ENCODE measurements at regions not wholly inside any gene's neighbourhood (a gene's known extent, or its start where the extent isn't known, plus 50 kb on each side); places are given as distances from the start of the nearest gene placed in this dataset.
"Not testable (repeated sequence)": the region's sequence is repeated elsewhere in the genome, so short reads cannot be mapped to it uniquely, and the experiment has no call there.

- no peak overlapping the region for H3K4ac ChIP-seq (ENCODE audit: low read depth in 1 of 2, low read length in 2 of 2)
- WGBS: 38% methylated on average over 2 of the region's 2 CpGs
- H3K27me3 ChIP-seq (ENCODE audit: control insufficient read depth in 1 of 2, insufficient read depth in 1 of 2, low read length in 2 of 2): no peaks in the 10 kb centered on the region
- no peak overlapping the region for H4K8ac ChIP-seq (ENCODE audit: low read length)
- H3K4me1 ChIP-seq (ENCODE audit: control insufficient read depth, insufficient read depth, low read depth, low read length): no peaks in the 10 kb centered on the region
- no peak overlapping the region for H2BK12ac ChIP-seq (ENCODE audit: low read length in 2 of 2)
- no peak overlapping the region for H3K4me3 ChIP-seq (ENCODE audit: insufficient read depth in 1 of 2, low read depth in 1 of 2, low read length in 2 of 2)
- H2BK5ac ChIP-seq (ENCODE audit: low read depth, low read length, poor library complexity, severe bottlenecking): no peak overlapping the region
- H4K91ac ChIP-seq (ENCODE audit: low read length): no peak overlapping the region
- no peak overlapping the region for H2BK120ac ChIP-seq (ENCODE audit: low read depth, low read length)
- no peaks in the 10 kb centered on the region for H3K79me1 ChIP-seq (replicated peaks; ENCODE audit: low read length, poor library complexity, severe bottlenecking)
- H3K4me2 ChIP-seq (ENCODE audit: low read length, poor library complexity, severe bottlenecking): no peak overlapping the region
- peak; percentile 34 for DNase-seq
- no peaks in the 10 kb centered on the region for H3K36me3 ChIP-seq (ENCODE audit: control insufficient read depth in 1 of 2, insufficient read depth in 2 of 2, low read depth in 1 of 2, low read length in 2 of 2)
- H2BK15ac ChIP-seq (ENCODE audit: low read depth, poor library complexity, severe bottlenecking): no peak overlapping the region
- H3K27ac ChIP-seq (ENCODE audit: low read length, poor library complexity, severe bottlenecking): no peak overlapping the region
- no peak overlapping the region for H3K23ac ChIP-seq (ENCODE audit: low read length in 2 of 2)
- H2AFZ ChIP-seq (ENCODE audit: low read depth, low read length): no peak overlapping the region
- H3K9me3 ChIP-seq (ENCODE audit: control insufficient read depth, low read length): no peaks in the 10 kb centered on the region
- H3K9ac ChIP-seq (ENCODE audit: low read length): no peak overlapping the region
- no peak overlapping the region for H2AK5ac ChIP-seq (ENCODE audit: low read length, severe bottlenecking)
- H3K14ac ChIP-seq (ENCODE audit: low read length in 2 of 2): no peak overlapping the region
- H3K18ac ChIP-seq (ENCODE audit: low read depth in 1 of 2, low read length in 2 of 2): peak overlapping the region in 1 of 2 experiments; percentile 57
These were observed 1261.1 kb downstream of the ROBO1 start for GRCh38 chr3:78506581-78507195.

GRCh38 chr3:78507196-78507984 lies 1260.4 kb downstream of the ROBO1 start:
- H3K9me3 ChIP-seq (ENCODE audit: control insufficient read depth, low read length): no peaks in the 10 kb centered on the region
- WGBS: 25% methylated on average over 4 of the region's 6 CpGs

GRCh38 chr3:78511840-78512239 lies 1256.0 kb downstream of the ROBO1 start:
- H2AK5ac ChIP-seq (ENCODE audit: low read length, severe bottlenecking): no peak overlapping the region
- H3K9ac ChIP-seq (ENCODE audit: low read length): no peak overlapping the region
- no peak overlapping the region for H3K14ac ChIP-seq (ENCODE audit: low read length in 2 of 2)
- WGBS: 74% methylated on average over 2 of the region's 2 CpGs
- H3K4me3 ChIP-seq (ENCODE audit: insufficient read depth in 1 of 2, low read depth in 1 of 2, low read length in 2 of 2): no peak overlapping the region
- no peak overlapping the region for H3K23ac ChIP-seq (ENCODE audit: low read length in 2 of 2)
- H4K91ac ChIP-seq (ENCODE audit: low read length): no peak overlapping the region
- H3K9me3 ChIP-seq (ENCODE audit: control insufficient read depth, low read length): no peaks in the 10 kb centered on the region
- H2BK5ac ChIP-seq (ENCODE audit: low read depth, low read length, poor library complexity, severe bottlenecking): no peak overlapping the region
- no peaks in the 10 kb centered on the region for H3K79me1 ChIP-seq (replicated peaks; ENCODE audit: low read length, poor library complexity, severe bottlenecking)
- H3K18ac ChIP-seq (ENCODE audit: low read depth in 1 of 2, low read length in 2 of 2): no peak overlapping the region
- H3K4ac ChIP-seq (ENCODE audit: low read depth in 1 of 2, low read length in 2 of 2): no peak overlapping the region
- no peaks in the 10 kb centered on the region for H3K36me3 ChIP-seq (ENCODE audit: control insufficient read depth in 1 of 2, insufficient read depth in 2 of 2, low read depth in 1 of 2, low read length in 2 of 2)
- H2BK120ac ChIP-seq (ENCODE audit: low read depth, low read length): no peak overlapping the region
- H4K8ac ChIP-seq (ENCODE audit: low read length): no peak overlapping the region
- no peak for DNase-seq
- H2BK12ac ChIP-seq (ENCODE audit: low read length in 2 of 2): no peak overlapping the region
- H3K4me1 ChIP-seq (ENCODE audit: control insufficient read depth, insufficient read depth, low read depth, low read length): no peaks in the 10 kb centered on the region
- H2BK15ac ChIP-seq (ENCODE audit: low read depth, poor library complexity, severe bottlenecking): no peak overlapping the region
- no peak overlapping the region for H3K27ac ChIP-seq (ENCODE audit: low read length, poor library complexity, severe bottlenecking)
- no peak overlapping the region for H3K4me2 ChIP-seq (ENCODE audit: low read length, poor library complexity, severe bottlenecking)
- no peaks in the 10 kb centered on the region for H3K27me3 ChIP-seq (ENCODE audit: control insufficient read depth in 1 of 2, insufficient read depth in 1 of 2, low read length in 2 of 2)
- H2AFZ ChIP-seq (ENCODE audit: low read depth, low read length): no peak overlapping the region

More at GRCh38 chr3:78507196-78507984, 1260.4 kb downstream of the ROBO1 start:
- Histone ChIP-seq H4K91ac (ENCODE audit: low read length) (no peak overlapping the region), H2BK12ac (ENCODE audit: low read length in 2 of 2) (no peak overlapping the region), H2AFZ (ENCODE audit: low read depth, low read length) (no peak overlapping the region), H2BK120ac (ENCODE audit: low read depth, low read length) (no peak overlapping the region), H3K4me3 (ENCODE audit: insufficient read depth in 1 of 2, low read depth in 1 of 2, low read length in 2 of 2) (no peak overlapping the region), H2BK15ac (ENCODE audit: low read depth, poor library complexity, severe bottlenecking) (no peak overlapping the region), H3K18ac (ENCODE audit: low read depth in 1 of 2, low read length in 2 of 2) (peak overlapping the region in 1 of 2 experiments; percentile 57), H2BK5ac (ENCODE audit: low read depth, low read length, poor library complexity, severe bottlenecking) (no peak overlapping the region), H3K27me3 (ENCODE audit: control insufficient read depth in 1 of 2, insufficient read depth in 1 of 2, low read length in 2 of 2) (no peaks in the 10 kb centered on the region), H3K36me3 (ENCODE audit: control insufficient read depth in 1 of 2, insufficient read depth in 2 of 2, low read depth in 1 of 2, low read length in 2 of 2) (no peaks in the 10 kb centered on the region), H4K8ac (ENCODE audit: low read length) (no peak overlapping the region), H3K4me2 (ENCODE audit: low read length, poor library complexity, severe bottlenecking) (no peak overlapping the region), H3K14ac (ENCODE audit: low read length in 2 of 2) (no peak overlapping the region), H3K9ac (ENCODE audit: low read length) (no peak overlapping the region), H3K23ac (ENCODE audit: low read length in 2 of 2) (no peak overlapping the region), H3K4me1 (ENCODE audit: control insufficient read depth, insufficient read depth, low read depth, low read length) (no peaks in the 10 kb centered on the region), H3K4ac (ENCODE audit: low read depth in 1 of 2, low read length in 2 of 2) (no peak overlapping the region), H2AK5ac (ENCODE audit: low read length, severe bottlenecking) (no peak overlapping the region), H3K27ac (ENCODE audit: low read length, poor library complexity, severe bottlenecking) (no peak overlapping the region), H3K79me1 (replicated peaks; ENCODE audit: low read length, poor library complexity, severe bottlenecking) (no peaks in the 10 kb centered on the region)
- peak; percentile 14 for DNase-seq

- not testable (repeated sequence) for H2BK5ac ChIP-seq (ENCODE audit: low read depth, low read length, poor library complexity, severe bottlenecking); H3K36me3 ChIP-seq (ENCODE audit: control insufficient read depth in 1 of 2, insufficient read depth in 2 of 2, low read depth in 1 of 2, low read length in 2 of 2); H3K4ac ChIP-seq (ENCODE audit: low read depth in 1 of 2, low read length in 2 of 2); H3K4me2 ChIP-seq (ENCODE audit: low read length, poor library complexity, severe bottlenecking); H3K9me3 ChIP-seq (ENCODE audit: control insufficient read depth, low read length); H3K79me1 ChIP-seq (replicated peaks; ENCODE audit: low read length, poor library complexity, severe bottlenecking); DNase-seq; H3K14ac ChIP-seq (ENCODE audit: low read length in 2 of 2); H4K8ac ChIP-seq (ENCODE audit: low read length); H3K4me1 ChIP-seq (ENCODE audit: control insufficient read depth, insufficient read depth, low read depth, low read length); H3K23ac ChIP-seq (ENCODE audit: low read length in 2 of 2); H3K27me3 ChIP-seq (ENCODE audit: control insufficient read depth in 1 of 2, insufficient read depth in 1 of 2, low read length in 2 of 2); H2BK15ac ChIP-seq (ENCODE audit: low read depth, poor library complexity, severe bottlenecking); H3K18ac ChIP-seq (ENCODE audit: low read depth in 1 of 2, low read length in 2 of 2); H2BK12ac ChIP-seq (ENCODE audit: low read length in 2 of 2); H3K9ac ChIP-seq (ENCODE audit: low read length); H2AFZ ChIP-seq (ENCODE audit: low read depth, low read length); H2AK5ac ChIP-seq (ENCODE audit: low read length, severe bottlenecking); H2BK120ac ChIP-seq (ENCODE audit: low read depth, low read length); H3K27ac ChIP-seq (ENCODE audit: low read length, poor library complexity, severe bottlenecking); H3K4me3 ChIP-seq (ENCODE audit: insufficient read depth in 1 of 2, low read depth in 1 of 2, low read length in 2 of 2); H4K91ac ChIP-seq (ENCODE audit: low read length)
- WGBS: 75% methylated on average over 3 of the region's 4 CpGs
These were observed 1255.0 kb downstream of the ROBO1 start for GRCh38 chr3:78512786-78513185.
